Astrocyte (in vitro differentiated cells and primary cell): ENCODE measurements at regions not wholly inside any gene's neighbourhood (a gene's known extent, or its start where the extent isn't known, plus 50 kb on each side); places are given as distances from the start of the nearest gene placed in this dataset.

Experiments
- CTCF ChIP-seq: IDR thresholded peaks from 2 replicates; pipeline ENCODE4 v1.5.1; 2011; ENCODE audit warnings: low read depth, mild to moderate bottlenecking, inconsistent platforms, low read length, moderate library complexity; ENCODE audit not compliant: insufficient read depth
- EZH2 ChIP-seq: IDR thresholded peaks from 2 replicates; pipeline ENCODE4 v1.6.1; 2012; ENCODE audit warnings: mild to moderate bottlenecking, low read length, inconsistent platforms; ENCODE audit not compliant: insufficient read depth

GRCh38 chr2:16392647-16393499 is 272.8 kb downstream of the CYRIA start:
- TF ChIP-seq EZH2 (no peak), CTCF (no peak)
